ENCODE measurements at regions not wholly inside any gene's neighbourhood (a gene's known extent, or its start where the extent isn't known, plus 50 kb on each side); places are given as distances from the start of the nearest gene placed in this dataset.

DNA sequence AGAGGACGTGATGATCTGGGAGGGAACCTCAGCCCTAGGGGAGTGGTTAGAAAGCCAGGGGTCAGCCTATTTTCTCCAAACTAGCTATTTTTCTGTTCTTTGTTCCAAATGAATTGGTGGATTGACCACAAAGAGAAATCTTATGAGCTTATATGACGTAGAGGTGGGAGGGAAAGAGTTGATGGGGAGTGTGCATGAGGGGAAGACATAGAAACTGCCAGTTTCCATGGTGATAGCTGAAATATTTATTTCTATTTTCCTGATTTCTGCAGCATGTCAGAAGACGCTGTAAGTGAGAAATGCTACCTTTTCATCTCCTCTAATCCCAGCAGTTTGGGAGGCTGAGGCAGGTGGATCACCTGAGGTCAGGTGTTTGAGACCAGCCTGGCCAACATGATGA is 51.4 kb upstream of the CISTR start:
- no peaks in the 10 kb centered on the region for H3K9me3 ChIP-seq (ENCODE audit: control extremely low read depth in 1 of 3, control insufficient read depth in 2 of 3, insufficient read depth in 1 of 3, low read length in 2 of 3)
- no peak overlapping the region for H3K27ac ChIP-seq (ENCODE audit: low read length in 2 of 2)
- no peaks in the 10 kb centered on the region for H3K36me3 ChIP-seq (replicated peaks in 1 of 2; ENCODE audit: control extremely low read depth in 1 of 2, control insufficient read depth in 1 of 2, extremely low read depth in 1 of 2, insufficient read depth in 2 of 2, low read length in 1 of 2)
- no peaks in the 10 kb centered on the region for H3K79me2 ChIP-seq (ENCODE audit: control insufficient read depth, insufficient read depth, low read length)
- WGBS (ENCODE audit: insufficient coverage) = 63% methylated on average over 2 of the region's 3 CpGs
- no peak overlapping the region for H2AFZ ChIP-seq (ENCODE audit: insufficient read depth, low read depth, low read length, poor library complexity, severe bottlenecking)
- DNase-seq (no peak), ATAC-seq (ENCODE audit: low read depth) (no peak)
- intact Hi-C loops (cut with micrococcal nuclease) = no loop called here
- no peak overlapping the region for H3K27ac Mint-ChIP-seq
- H3K27me3 ChIP-seq (replicated peaks in 1 of 4; ENCODE audit: control extremely low read depth in 1 of 4, control insufficient read depth in 3 of 4, insufficient read depth in 4 of 4, low read length in 3 of 4) = peaks cover 0 to 25% (median 13%) of the 10 kb centered on the region in 4 experiments
- no peaks in the 10 kb centered on the region for H4K20me1 ChIP-seq (ENCODE audit: control insufficient read depth, insufficient read depth, low read length, poor library complexity, severe bottlenecking)
- CTCF ChIA-PET = interaction anchor here (0.7 kb wide), 1 partner anchor 9 kb away, joined by 3 read pairs; no protein-coding TSS in a partner anchor
- no peak overlapping the region for H3K4me3 Mint-ChIP-seq
- peaks cover 52% of the 10 kb centered on the region for H3K27me3 Mint-ChIP-seq
- H3K4me2 ChIP-seq (replicated peaks; ENCODE audit: low read depth, low read length, poor library complexity, severe bottlenecking) = no peak overlapping the region
- no peaks in the 10 kb centered on the region for H3K4me1 ChIP-seq (ENCODE audit: control insufficient read depth in 2 of 2, insufficient read depth in 2 of 2, low read length in 2 of 2)
- POLR2A ChIA-PET = no interaction called here
- H3K9me3 Mint-ChIP-seq (ENCODE audit: insufficient read depth) = no peaks in the 10 kb centered on the region
- no peak overlapping the region for H3K4me3 ChIP-seq (ENCODE audit: control extremely low read depth in 1 of 5, extremely low read depth in 1 of 5, insufficient read depth in 1 of 5, low read depth in 2 of 5, low read length in 4 of 5)
- no peak for TF ChIP-seq EZH2 (IDR thresholded peaks at IDR 0.05; ENCODE audit: borderline replicate concordance, insufficient read depth, low read depth, low read length, poor library complexity, severe bottlenecking)
- TF ChIP-seq, protein P1, sequence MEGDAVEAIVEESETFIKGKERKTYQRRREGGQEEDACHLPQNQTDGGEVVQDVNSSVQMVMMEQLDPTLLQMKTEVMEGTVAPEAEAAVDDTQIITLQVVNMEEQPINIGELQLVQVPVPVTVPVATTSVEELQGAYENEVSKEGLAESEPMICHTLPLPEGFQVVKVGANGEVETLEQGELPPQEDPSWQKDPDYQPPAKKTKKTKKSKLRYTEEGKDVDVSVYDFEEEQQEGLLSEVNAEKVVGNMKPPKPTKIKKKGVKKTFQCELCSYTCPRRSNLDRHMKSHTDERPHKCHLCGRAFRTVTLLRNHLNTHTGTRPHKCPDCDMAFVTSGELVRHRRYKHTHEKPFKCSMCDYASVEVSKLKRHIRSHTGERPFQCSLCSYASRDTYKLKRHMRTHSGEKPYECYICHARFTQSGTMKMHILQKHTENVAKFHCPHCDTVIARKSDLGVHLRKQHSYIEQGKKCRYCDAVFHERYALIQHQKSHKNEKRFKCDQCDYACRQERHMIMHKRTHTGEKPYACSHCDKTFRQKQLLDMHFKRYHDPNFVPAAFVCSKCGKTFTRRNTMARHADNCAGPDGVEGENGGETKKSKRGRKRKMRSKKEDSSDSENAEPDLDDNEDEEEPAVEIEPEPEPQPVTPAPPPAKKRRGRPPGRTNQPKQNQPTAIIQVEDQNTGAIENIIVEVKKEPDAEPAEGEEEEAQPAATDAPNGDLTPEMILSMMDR (IDR thresholded peaks at IDR 0.05) = no peak
- H3K9ac ChIP-seq (ENCODE audit: low read length) = no peak overlapping the region
- H3K4me1 Mint-ChIP-seq = no peaks in the 10 kb centered on the region

DNA sequence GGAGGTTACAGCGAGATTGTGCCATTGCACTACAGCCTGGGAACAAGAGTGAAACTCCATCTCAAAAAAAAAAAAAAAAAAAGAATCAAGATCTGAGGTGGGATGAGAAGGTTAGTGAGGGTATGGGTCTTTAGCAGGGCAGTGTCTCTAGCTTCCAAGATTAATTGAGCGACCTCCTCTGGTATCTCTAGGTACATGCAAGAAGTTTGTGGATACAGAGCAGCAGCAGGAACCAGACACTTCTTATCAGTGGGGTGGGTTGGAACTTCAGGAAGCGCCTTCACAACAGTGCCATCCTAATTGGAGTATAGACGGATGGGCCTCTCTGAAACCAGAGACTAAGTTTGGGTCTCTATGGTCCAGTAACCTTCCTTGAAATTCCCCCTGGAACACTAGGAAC is 51.9 kb upstream of the CISTR start:
- Histone ChIP-seq H3K27ac (ENCODE audit: low read length in 2 of 2) (no peak overlapping the region), H3K79me2 (ENCODE audit: control insufficient read depth, insufficient read depth, low read length) (no peaks in the 10 kb centered on the region), H3K9ac (ENCODE audit: low read length) (no peak overlapping the region), H3K4me3 (ENCODE audit: control extremely low read depth in 1 of 5, extremely low read depth in 1 of 5, insufficient read depth in 1 of 5, low read depth in 2 of 5, low read length in 4 of 5) (no peak overlapping the region), H3K27me3 (replicated peaks in 1 of 4; ENCODE audit: control extremely low read depth in 1 of 4, control insufficient read depth in 3 of 4, insufficient read depth in 4 of 4, low read length in 3 of 4) (peaks cover 0 to 25% (median 11%) of the 10 kb centered on the region in 4 experiments), H3K36me3 (replicated peaks in 1 of 2; ENCODE audit: control extremely low read depth in 1 of 2, control insufficient read depth in 1 of 2, extremely low read depth in 1 of 2, insufficient read depth in 2 of 2, low read length in 1 of 2) (no peaks in the 10 kb centered on the region), H3K4me1 (ENCODE audit: control insufficient read depth in 2 of 2, insufficient read depth in 2 of 2, low read length in 2 of 2) (no peaks in the 10 kb centered on the region), H2AFZ (ENCODE audit: insufficient read depth, low read depth, low read length, poor library complexity, severe bottlenecking) (no peak overlapping the region), H3K4me2 (replicated peaks; ENCODE audit: low read depth, low read length, poor library complexity, severe bottlenecking) (no peak overlapping the region), H4K20me1 (ENCODE audit: control insufficient read depth, insufficient read depth, low read length, poor library complexity, severe bottlenecking) (no peaks in the 10 kb centered on the region), H3K9me3 (ENCODE audit: control extremely low read depth in 1 of 3, control insufficient read depth in 2 of 3, insufficient read depth in 1 of 3, low read length in 2 of 3) (no peaks in the 10 kb centered on the region)
- Mint-ChIP-seq H3K4me3 (no peak overlapping the region), H3K4me1 (no peaks in the 10 kb centered on the region), H3K27ac (no peak overlapping the region), H3K9me3 (ENCODE audit: insufficient read depth) (no peaks in the 10 kb centered on the region), H3K27me3 (peaks cover 49% of the 10 kb centered on the region)
- ChIA-PET CTCF (interaction anchor here (0.7 kb wide), 1 partner anchor 9 kb away, joined by 3 read pairs; no protein-coding TSS in a partner anchor), POLR2A (no interaction called here)
- TF ChIP-seq EZH2 (IDR thresholded peaks at IDR 0.05; ENCODE audit: borderline replicate concordance, insufficient read depth, low read depth, low read length, poor library complexity, severe bottlenecking) = no peak
- TF ChIP-seq, protein P1 (IDR thresholded peaks at IDR 0.05) = no peak
- 80% methylated on average over 1 of the region's 4 CpGs for WGBS (ENCODE audit: insufficient coverage)
- DNase-seq (no peak), ATAC-seq (ENCODE audit: low read depth) (no peak)
- intact Hi-C loops (cut with micrococcal nuclease) = no loop called here
